Fibroblast of upper back skin (primary cell): ENCODE measurements at regions not wholly inside any gene's neighbourhood (a gene's known extent, or its start where the extent isn't known, plus 50 kb on each side); places are given as distances from the start of the nearest gene placed in this dataset.

Experiments
- DNase-seq: peaks from one replicate; pipeline ENCODE4 v3.0.0-alpha.2; 2013

- no peak for DNase-seq
Observed at GRCh38 chr1:175864625-175865024, 121.2 kb upstream of the TNR start.

- DNase-seq = no peak
Observed at GRCh38 chr1:175864183-175864582, 120.8 kb upstream of the TNR start.

- DNase-seq = no peak
Observed at GRCh38 chr1:175863299-175864050, 120.1 kb upstream of the TNR start.

- DNase-seq = no peak
Observed at GRCh38 chr1:175862408-175862807, 119.0 kb upstream of the TNR start.

- no peak for DNase-seq
Observed at GRCh38 chr1:175861626-175862367, 118.4 kb upstream of the TNR start.

- DNase-seq = no peak
Observed at GRCh38 chr1:175857756-175858155, 114.4 kb upstream of the TNR start.

- DNase-seq = no peak
Observed at GRCh38 chr1:175853681-175854080, 110.3 kb upstream of the TNR start.

GRCh38 chr1:175851749-175852148 lies 108.4 kb upstream of the TNR start:
- no peak for DNase-seq

GRCh38 chr1:175848329-175848728 lies 104.9 kb upstream of the TNR start:
- DNase-seq = no peak

GRCh38 chr1:175845985-175846384 lies 102.6 kb upstream of the TNR start:
- DNase-seq = no peak

GRCh38 chr1:175845338-175845737 lies 101.9 kb upstream of the TNR start:
- DNase-seq = no peak

- no peak for DNase-seq
Observed at GRCh38 chr1:175844877-175845276, 101.5 kb upstream of the TNR start.

GRCh38 chr1:175842550-175842949 lies 99.2 kb upstream of the TNR start:
- no peak for DNase-seq

GRCh38 chr1:175841738-175842187 lies 98.4 kb upstream of the TNR start:
- no peak for DNase-seq

- no peak for DNase-seq
Observed at GRCh38 chr1:175840787-175841186, 97.4 kb upstream of the TNR start.

- DNase-seq = no peak
Observed at GRCh38 chr1:175839779-175840669, 96.6 kb upstream of the TNR start.

- DNase-seq = no peak
Observed at GRCh38 chr1:175834597-175834996, 91.2 kb upstream of the TNR start.

- no peak for DNase-seq
Observed at GRCh38 chr1:175833951-175834350, 90.6 kb upstream of the TNR start.

- DNase-seq = no peak
Observed at GRCh38 chr1:175833502-175833901, 90.1 kb upstream of the TNR start.

GRCh38 chr1:175830500-175830899 lies 87.1 kb upstream of the TNR start:
- no peak for DNase-seq

- DNase-seq = no peak
Observed at GRCh38 chr1:175829845-175830244, 86.5 kb upstream of the TNR start.

GRCh38 chr1:175826705-175827104 lies 83.3 kb upstream of the TNR start:
- DNase-seq = no peak

- no peak for DNase-seq
Observed at GRCh38 chr1:175824079-175824478, 80.7 kb upstream of the TNR start.
